AG09319 (cell line): ENCODE measurements at regions not wholly inside any gene's neighbourhood (a gene's known extent, or its start where the extent isn't known, plus 50 kb on each side); places are given as distances from the start of the nearest gene placed in this dataset.

Source experiments
- DNase-seq: peaks from one replicate; pipeline ENCODE4 v3.0.0-alpha.2; 2010; ENCODE audit warnings: low read depth; ENCODE audit errors: extremely low read depth
- CTCF ChIP-seq: IDR thresholded peaks from 2 replicates; pipeline ENCODE4 v1.5.1; 2011; ENCODE audit warnings: low read depth, mild to moderate bottlenecking, inconsistent platforms, low read length, moderate library complexity

- DNase-seq, result no peak
- TF ChIP-seq CTCF, result no peak
These were observed 662.2 kb upstream of the HS3ST5 start for GRCh38 chr6:115004982-115005381.

GRCh38 chr6:115004204-115004603, 661.4 kb upstream of the HS3ST5 start:
- TF ChIP-seq CTCF, result no peak
- no peak for DNase-seq

GRCh38 chr6:115001731-115002350, 659.0 kb upstream of the HS3ST5 start:
- TF ChIP-seq CTCF, result no peak
- no peak for DNase-seq

- no peak for TF ChIP-seq CTCF
- no peak for DNase-seq
These were observed 657.9 kb upstream of the HS3ST5 start for GRCh38 chr6:115000736-115001135.

GRCh38 chr6:114998492-114998891, 655.7 kb upstream of the HS3ST5 start:
- no peak for TF ChIP-seq CTCF
- no peak for DNase-seq

GRCh38 chr6:114997813-114998292, 655.0 kb upstream of the HS3ST5 start:
- no peak for DNase-seq
- no peak for TF ChIP-seq CTCF

GRCh38 chr6:114995526-114995925, 652.7 kb upstream of the HS3ST5 start:
- DNase-seq, result no peak
- no peak for TF ChIP-seq CTCF
